ENCODE measurements at regions not wholly inside any gene's neighbourhood (a gene's known extent, or its start where the extent isn't known, plus 50 kb on each side); places are given as distances from the start of the nearest gene placed in this dataset.
A peak's percentile ranks its signal among the peaks of the same experiment; 100 is the strongest.

GRCh38 chr5:116358911-116359418, 215.7 kb downstream of the SEMA6A start:
- Mint-ChIP-seq H3K27ac (no peak overlapping the region), H3K36me3 (ENCODE audit: insufficient read depth in 2 of 2) (peaks cover 4 to 12% of the 10 kb centered on the region in 2 donors), H3K4me3 (no peak overlapping the region), H3K27me3 (ENCODE audit: low read depth) (no peaks in the 10 kb centered on the region), H3K4me1 (ENCODE audit: low read depth) (no peaks in the 10 kb centered on the region), H3K9me3 (peaks cover 2 to 3% of the 10 kb centered on the region in 2 donors)
- DNase-seq (no peak), ATAC-seq (replicated peaks in 1 of 2) (no peak)

- Mint-ChIP-seq H3K9me3 (peaks cover 3 to 5% of the 10 kb centered on the region in 2 donors), H3K27ac (no peak overlapping the region), H3K36me3 (ENCODE audit: insufficient read depth in 2 of 2) (peaks cover 4 to 15% of the 10 kb centered on the region in 2 donors), H3K4me1 (ENCODE audit: low read depth) (no peaks in the 10 kb centered on the region), H3K27me3 (ENCODE audit: low read depth) (no peaks in the 10 kb centered on the region), H3K4me3 (no peak overlapping the region)
- no peak for ATAC-seq (replicated peaks in 1 of 2)
- DNase-seq = no peak
These were observed 216.6 kb downstream of the SEMA6A start for GRCh38 chr5:116358015-116358523.

- DNase-seq (no peak), ATAC-seq (replicated peaks in 1 of 2) (no peak)
- no peaks in the 10 kb centered on the region for H3K4me1 Mint-ChIP-seq (ENCODE audit: low read depth)
- H3K4me3 Mint-ChIP-seq = no peak overlapping the region
- no peak overlapping the region for H3K27ac Mint-ChIP-seq
- no peaks in the 10 kb centered on the region for H3K27me3 Mint-ChIP-seq (ENCODE audit: low read depth)
- H3K36me3 Mint-ChIP-seq (ENCODE audit: insufficient read depth in 2 of 2) = peaks cover 3 to 19% of the 10 kb centered on the region in 2 donors
- peaks cover 3 to 5% of the 10 kb centered on the region in 2 donors for H3K9me3 Mint-ChIP-seq
These were observed 218.6 kb downstream of the SEMA6A start for GRCh38 chr5:116355819-116356601.

GRCh38 chr5:116354699-116355098, 219.9 kb downstream of the SEMA6A start:
- DNase-seq (no peak), ATAC-seq (replicated peaks in 1 of 2) (no peak)
- Mint-ChIP-seq H3K27me3 (ENCODE audit: low read depth) (no peaks in the 10 kb centered on the region), H3K4me3 (no peak overlapping the region), H3K9me3 (peaks cover 3 to 6% of the 10 kb centered on the region in 2 donors), H3K27ac (no peak overlapping the region), H3K36me3 (ENCODE audit: insufficient read depth in 2 of 2) (peaks cover 5 to 19% of the 10 kb centered on the region in 2 donors), H3K4me1 (ENCODE audit: low read depth) (no peaks in the 10 kb centered on the region)

DNA sequence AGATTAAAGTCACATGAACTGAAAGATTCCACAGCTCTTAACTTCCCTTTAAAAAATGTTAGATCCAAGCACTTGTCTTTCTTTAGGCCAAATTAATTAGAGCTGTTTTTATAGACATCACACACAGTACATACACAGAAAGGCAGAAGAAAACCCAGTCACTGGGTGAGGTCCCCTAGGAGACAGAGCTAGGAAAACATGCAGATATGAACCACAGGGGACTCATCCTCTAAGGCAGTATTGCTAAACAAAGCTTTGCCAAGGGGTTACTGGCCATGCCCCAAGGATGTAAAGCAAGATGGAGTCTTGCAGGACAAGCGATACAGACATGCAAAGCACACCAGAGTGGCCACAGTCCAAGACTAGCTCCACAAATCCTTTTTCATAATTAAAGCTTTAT, 227.0 kb downstream of the SEMA6A start:
- Mint-ChIP-seq H3K4me3 (no peak overlapping the region), H3K9me3 (peaks cover 13 to 16% of the 10 kb centered on the region in 2 donors), H3K27ac (peak overlapping the region; percentile 54), H3K4me1 (ENCODE audit: low read depth) (no peaks in the 10 kb centered on the region), H3K36me3 (ENCODE audit: insufficient read depth in 2 of 2) (peaks cover 11 to 21% of the 10 kb centered on the region in 2 donors), H3K27me3 (ENCODE audit: low read depth) (no peaks in the 10 kb centered on the region)
- no peak for DNase-seq
- ATAC-seq (replicated peaks in 1 of 2) = no peak

DNA sequence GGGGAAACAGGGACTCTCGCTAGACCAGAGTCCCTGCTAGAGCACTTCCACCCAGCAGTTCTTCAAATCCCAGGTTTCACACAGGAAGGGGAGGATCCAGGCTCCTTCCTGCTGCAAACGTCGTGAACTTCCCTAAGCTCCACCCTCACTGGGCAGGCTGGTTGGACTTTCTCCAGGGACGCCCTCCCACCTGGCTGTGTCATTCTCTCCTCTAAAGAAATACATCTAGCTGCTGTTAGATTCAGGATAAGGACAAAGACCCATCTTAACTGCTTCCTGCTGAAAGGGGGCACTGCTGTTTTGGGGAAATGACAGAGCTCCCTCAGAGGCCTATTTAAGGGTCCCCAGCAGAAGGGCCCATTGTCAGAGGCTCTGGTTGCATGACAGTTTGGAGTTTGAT, 230.7 kb downstream of the SEMA6A start:
- Mint-ChIP-seq H3K27me3 (ENCODE audit: low read depth) (no peaks in the 10 kb centered on the region), H3K4me1 (ENCODE audit: low read depth) (no peaks in the 10 kb centered on the region), H3K9me3 (peaks cover 11 to 18% of the 10 kb centered on the region in 2 donors), H3K27ac (peak overlapping the region; percentile 1), H3K4me3 (no peak overlapping the region), H3K36me3 (ENCODE audit: insufficient read depth in 2 of 2) (peaks cover 8 to 23% of the 10 kb centered on the region in 2 donors)
- DNase-seq (no peak), ATAC-seq (replicated peaks in 1 of 2) (no peak)

Data from activated T-cell treated with anti-CD3 and anti-CD28 coated beads, Interleukin-2, amount 50 U/mL, for 72 hours (primary cell).